Muscle of leg (tissue), 3 donors: ENCODE measurements at regions not wholly inside any gene's neighbourhood (a gene's known extent, or its start where the extent isn't known, plus 50 kb on each side); places are given as distances from the start of the nearest gene placed in this dataset.

Experiments
- DNase-seq: peaks from one replicate; pipeline ENCODE4 v3.0.0; 2013
- H3K27ac ChIP-seq: one replicate; pipeline ENCODE4 v1.5.1; 2013; ENCODE audit warnings: mild to moderate bottlenecking, low read length, control low read depth
- H3K27me3 ChIP-seq: one replicate; pipeline ENCODE4 v1.6.1; 2013; ENCODE audit warnings: low read length; ENCODE audit not compliant: control insufficient read depth, insufficient read depth
- H3K36me3 ChIP-seq: one replicate; pipeline ENCODE4 v1.6.1; 2013; ENCODE audit warnings: low read length; ENCODE audit not compliant: control insufficient read depth, insufficient read depth
- H3K4me1 ChIP-seq: one replicate; pipeline ENCODE4 v1.6.1; 2013; ENCODE audit warnings: low read length; ENCODE audit not compliant: control insufficient read depth, insufficient read depth
- H3K4me3 ChIP-seq: one replicate; pipeline ENCODE4 v1.5.1; 2013; ENCODE audit warnings: low read length, control low read depth
- H3K9me3 ChIP-seq: replicated peaks from 2 replicates; pipeline ENCODE4 v1.6.1; 2013; ENCODE audit warnings: low read depth, low read length; ENCODE audit not compliant: control insufficient read depth
- WGBS: methylation state at CpG from one replicate; pipeline ENCODE4 v1.1.5; 2013; ENCODE audit warnings: missing lambda C conversion rate; ENCODE audit not compliant: insufficient coverage; 5-methylcytosine and 5-hydroxymethylcytosine counted together

- Histone ChIP-seq H3K4me1 (peaks cover 32% of the 10 kb centered on the region), H3K36me3 (no peaks in the 10 kb centered on the region), H3K9me3 (no peaks in the 10 kb centered on the region), H3K4me3 (no peak overlapping the region), H3K27me3 (peaks cover 18% of the 10 kb centered on the region), H3K27ac (no peak overlapping the region)
- DNase-seq: peak; percentile 11
- WGBS: 63% methylated on average over 5 of the region's 6 CpGs
Measured at GRCh38 chr15:70417535-70417934, 319.8 kb upstream of the TLE3 start.

- Histone ChIP-seq H3K36me3 (no peaks in the 10 kb centered on the region), H3K27me3 (peaks cover 20% of the 10 kb centered on the region), H3K9me3 (no peaks in the 10 kb centered on the region), H3K4me3 (no peak overlapping the region), H3K27ac (no peak overlapping the region), H3K4me1 (peaks cover 32% of the 10 kb centered on the region)
- WGBS: 100% methylated on average over 1 of the region's 2 CpGs
- DNase-seq: no peak
Measured at GRCh38 chr15:70416829-70417228, 319.1 kb upstream of the TLE3 start.

- no peaks in the 10 kb centered on the region for H3K9me3 ChIP-seq
- H3K4me3 ChIP-seq: no peak overlapping the region
- WGBS: 43% methylated on average over 16 of the region's 18 CpGs
- H3K36me3 ChIP-seq: no peaks in the 10 kb centered on the region
- H3K4me1 ChIP-seq: peaks cover 37% of the 10 kb centered on the region
- DNase-seq: peak; percentile 69
- peaks cover 17% of the 10 kb centered on the region for H3K27me3 ChIP-seq
- H3K27ac ChIP-seq: no peak overlapping the region
Measured at GRCh38 chr15:70415398-70415797, 317.7 kb upstream of the TLE3 start.

DNA sequence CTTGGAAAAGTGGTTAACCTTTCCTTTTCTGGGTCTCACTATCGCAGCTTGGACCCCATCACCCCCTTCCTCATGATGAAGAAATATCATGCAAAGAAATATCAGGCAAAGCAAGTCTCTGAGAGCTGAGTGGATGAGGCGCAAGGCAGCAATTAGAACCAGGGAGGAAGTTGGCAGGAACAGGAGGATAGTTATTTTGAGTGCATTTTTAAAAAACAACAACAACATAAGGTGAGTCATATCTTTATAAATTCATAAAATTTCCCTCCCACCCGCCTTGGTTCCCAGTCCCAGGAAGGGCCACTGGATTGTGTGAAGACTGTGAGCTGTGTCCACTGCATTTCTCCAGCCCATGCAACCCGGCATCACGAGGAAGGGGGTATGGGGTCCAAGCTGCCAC, 316.9 kb upstream of the TLE3 start:
- WGBS: 84% methylated on average over 2 of the region's 5 CpGs
- Histone ChIP-seq H3K27ac (no peak overlapping the region), H3K4me3 (no peak overlapping the region), H3K4me1 (peaks cover 37% of the 10 kb centered on the region), H3K9me3 (no peaks in the 10 kb centered on the region), H3K27me3 (peaks cover 17% of the 10 kb centered on the region), H3K36me3 (no peaks in the 10 kb centered on the region)
- DNase-seq: no peak

DNA sequence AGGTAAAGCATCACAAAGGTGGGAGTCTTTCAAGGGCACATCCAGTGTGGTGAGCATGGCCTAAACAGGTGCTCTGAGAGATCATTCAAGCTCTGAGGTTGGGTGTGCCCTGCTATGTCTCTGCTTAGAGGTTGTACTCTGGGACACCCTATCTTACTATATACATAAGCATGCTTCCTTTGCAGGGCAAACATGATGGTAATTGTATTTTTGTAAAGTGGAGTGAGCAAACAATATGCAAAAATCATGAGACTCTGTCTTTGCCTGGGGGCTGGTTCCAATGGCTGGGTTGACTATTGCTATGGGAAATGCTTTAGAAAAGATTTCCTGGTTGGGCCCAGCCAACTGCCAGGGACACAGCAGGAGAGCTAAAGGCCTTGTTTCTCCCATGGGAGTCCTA, 315.1 kb upstream of the TLE3 start:
- peaks cover 7% of the 10 kb centered on the region for H3K27me3 ChIP-seq
- no peak overlapping the region for H3K4me3 ChIP-seq
- no peak for DNase-seq
- no peak overlapping the region for H3K27ac ChIP-seq
- H3K4me1 ChIP-seq: peaks cover 24% of the 10 kb centered on the region
- peaks cover 6% of the 10 kb centered on the region for H3K9me3 ChIP-seq
- no peaks in the 10 kb centered on the region for H3K36me3 ChIP-seq

DNA sequence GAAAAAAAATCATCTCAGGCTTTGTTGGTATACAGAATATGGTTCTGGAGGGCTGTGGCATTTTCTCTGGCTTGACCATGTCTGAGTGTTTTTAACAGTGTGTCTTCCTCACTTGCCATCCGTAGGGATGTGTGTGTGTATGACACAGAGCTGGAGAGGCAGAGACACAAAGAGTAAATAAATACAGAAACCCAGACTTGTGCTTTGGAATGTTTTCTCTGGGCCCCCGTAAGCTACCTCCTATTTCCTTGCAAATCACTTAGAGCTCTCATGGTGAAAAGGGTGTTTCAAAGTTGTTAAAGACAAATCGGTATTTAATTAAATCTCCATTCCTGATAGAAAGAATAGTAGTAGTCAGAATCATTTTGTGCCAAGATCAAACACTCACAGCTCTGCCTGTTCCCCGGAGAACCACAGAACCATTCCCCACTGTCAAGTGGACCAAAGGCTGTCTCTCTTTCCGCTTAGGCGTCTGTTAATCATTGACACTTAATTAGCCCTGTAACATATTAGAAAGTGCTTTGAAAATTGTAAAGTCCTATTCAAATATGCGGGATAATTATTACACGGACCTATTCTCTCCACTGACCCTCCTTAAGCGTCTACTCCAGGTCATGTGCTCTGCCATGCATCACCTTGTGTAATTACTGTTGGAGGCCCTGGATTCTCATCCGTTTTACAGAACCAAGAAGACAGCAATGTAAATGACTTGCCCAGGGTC, 313.6 kb upstream of the TLE3 start:
- peaks cover 21% of the 10 kb centered on the region for H3K4me1 ChIP-seq
- no peaks in the 10 kb centered on the region for H3K36me3 ChIP-seq
- WGBS: 68% methylated on average over 3 of the region's 10 CpGs
- peaks cover 4% of the 10 kb centered on the region for H3K27me3 ChIP-seq
- no peak for DNase-seq
- no peak overlapping the region for H3K27ac ChIP-seq
- H3K4me3 ChIP-seq: no peak overlapping the region
- H3K9me3 ChIP-seq: peaks cover 7% of the 10 kb centered on the region

GRCh38 chr15:70410371-70410985, 312.8 kb upstream of the TLE3 start:
- Histone ChIP-seq H3K27ac (no peak overlapping the region), H3K4me1 (peaks cover 15% of the 10 kb centered on the region), H3K4me3 (no peak overlapping the region), H3K36me3 (no peaks in the 10 kb centered on the region), H3K9me3 (peaks cover 9% of the 10 kb centered on the region), H3K27me3 (peaks cover 4% of the 10 kb centered on the region)
- WGBS: 25% methylated on average over 2 of the region's 3 CpGs
- DNase-seq: peak; percentile 16

DNA sequence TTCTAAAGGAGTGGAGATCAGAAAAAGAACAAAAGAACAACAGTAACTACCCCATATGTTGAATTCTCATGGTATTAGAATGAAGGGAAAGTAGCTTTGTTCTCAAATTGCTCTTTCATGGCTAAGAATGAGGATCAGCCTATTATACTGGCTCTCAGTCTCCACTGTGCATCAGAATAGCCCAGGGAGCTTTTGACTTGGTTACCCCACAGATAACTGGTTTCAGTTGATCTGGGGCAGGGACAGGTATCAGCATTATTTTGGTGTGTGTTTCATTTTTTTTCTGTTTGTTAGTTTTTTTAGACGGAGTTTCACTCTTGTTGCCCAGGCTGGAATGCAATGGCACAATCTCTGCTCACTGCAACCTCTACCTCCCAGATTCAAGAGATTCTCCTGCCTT, 311.7 kb upstream of the TLE3 start:
- peaks cover 9% of the 10 kb centered on the region for H3K9me3 ChIP-seq
- H3K27ac ChIP-seq: no peak overlapping the region
- peaks cover 8% of the 10 kb centered on the region for H3K4me1 ChIP-seq
- H3K36me3 ChIP-seq: no peaks in the 10 kb centered on the region
- peaks cover 4% of the 10 kb centered on the region for H3K27me3 ChIP-seq
- H3K4me3 ChIP-seq: no peak overlapping the region
- no peak for DNase-seq
- no CpG with 5 or more reads among the region's 1 CpG for WGBS

DNA sequence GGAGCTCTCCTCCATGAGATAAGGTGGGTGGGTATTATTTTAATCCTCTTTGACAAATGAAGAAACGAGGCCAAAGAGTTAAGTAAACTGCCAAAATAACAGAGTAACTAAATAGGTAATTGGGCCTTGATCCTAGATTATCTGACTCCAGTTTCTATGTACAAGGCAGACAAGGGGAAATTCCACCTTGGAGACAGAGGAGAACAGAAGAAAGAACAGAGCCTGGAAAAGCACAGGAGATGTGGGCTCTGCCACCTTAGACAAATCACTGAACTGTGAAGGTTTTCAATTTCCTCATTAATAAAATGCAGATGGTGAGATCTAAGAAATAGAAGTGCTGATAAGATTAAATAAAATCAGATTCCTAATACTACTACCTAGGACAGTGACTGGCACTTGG, 310.2 kb upstream of the TLE3 start:
- Histone ChIP-seq H3K4me1 (peaks cover 8% of the 10 kb centered on the region), H3K27me3 (peaks cover 7% of the 10 kb centered on the region), H3K9me3 (peaks cover 9% of the 10 kb centered on the region), H3K27ac (no peak overlapping the region), H3K36me3 (no peaks in the 10 kb centered on the region), H3K4me3 (no peak overlapping the region)
- no CpG with 5 or more reads among the region's 1 CpG for WGBS
- DNase-seq: no peak

- peaks cover 5% of the 10 kb centered on the region for H3K27me3 ChIP-seq
- H3K4me1 ChIP-seq: peaks cover 8% of the 10 kb centered on the region
- 73% methylated on average over 7 of the region's 7 CpGs for WGBS
- peaks cover 9% of the 10 kb centered on the region for H3K9me3 ChIP-seq
- H3K4me3 ChIP-seq: no peak overlapping the region
- peak; percentile 31 for DNase-seq
- H3K27ac ChIP-seq: no peak overlapping the region
- H3K36me3 ChIP-seq: no peaks in the 10 kb centered on the region
Measured at GRCh38 chr15:70407336-70407670, 309.6 kb upstream of the TLE3 start.
